DOHH2 (cell line): ENCODE measurements at regions not wholly inside any gene's neighbourhood (a gene's known extent, or its start where the extent isn't known, plus 50 kb on each side); places are given as distances from the start of the nearest gene placed in this dataset.
"Not testable (repeated sequence)": the region's sequence is repeated elsewhere in the genome, so short reads cannot be mapped to it uniquely, and the experiment has no call there.

Source experiments
- H3F3A ChIP-seq: fragments of 200-600 bp; sonication (generic), shearing (Covaris generic); 2 replicates; pipeline ENCODE4 v1.6.0; 2016; ENCODE audit warnings: antibody characterized with exemption, mild to moderate bottlenecking; ENCODE audit not compliant: control insufficient read depth, insufficient read depth
- H3K27ac ChIP-seq: fragments of 200-600 bp; sonication (generic); 2 replicates; pipeline ENCODE4 v1.5.1; 2014; ENCODE audit warnings: low read depth, mild to moderate bottlenecking, low read length, moderate library complexity
- H3K27me3 ChIP-seq: fragments of 200-600 bp; sonication (generic); 2 replicates; pipeline ENCODE4 v1.6.1; 2014; ENCODE audit warnings: mild to moderate bottlenecking, low read length, mixed read lengths; ENCODE audit not compliant: control insufficient read depth
- H3K36me3 ChIP-seq: fragments of 200-600 bp; sonication (generic); 2 replicates; pipeline ENCODE4 v1.6.1; 2014; ENCODE audit warnings: mild to moderate bottlenecking, low read length, moderate library complexity, mixed read lengths; ENCODE audit not compliant: control insufficient read depth
- H3K4me1 ChIP-seq: fragments of 200-600 bp; sonication (generic); 2 replicates; pipeline ENCODE4 v1.6.1; 2014; ENCODE audit warnings: mild to moderate bottlenecking, low read length, mixed read lengths; ENCODE audit not compliant: control insufficient read depth
- H3K4me2 ChIP-seq: fragments of 200-600 bp; sonication (generic); 2 replicates; pipeline ENCODE4 v1.6.0; 2014; ENCODE audit warnings: mild to moderate bottlenecking, low read length, moderate library complexity
- H3K4me3 ChIP-seq: fragments of 200-600 bp; sonication (generic); 2 replicates; pipeline ENCODE4 v1.5.1; 2014; ENCODE audit warnings: mild to moderate bottlenecking, low read length, mixed read lengths
- H3K79me2 ChIP-seq: fragments of 200-600 bp; sonication (generic); 2 replicates; pipeline ENCODE4 v1.6.1; 2014; ENCODE audit warnings: mild to moderate bottlenecking, low read length, mixed read lengths; ENCODE audit not compliant: control insufficient read depth
- H3K9me2 ChIP-seq: fragments of 200-600 bp; sonication (generic); replicated peaks from 2 replicates; pipeline ENCODE4 v1.6.1; 2014; ENCODE audit warnings: mild to moderate bottlenecking, low read length, mixed read lengths; ENCODE audit not compliant: control insufficient read depth
- H3K9me3 ChIP-seq: fragments of 200-600 bp; sonication (generic); 2 replicates; pipeline ENCODE4 v1.6.1; 2014; ENCODE audit warnings: antibody characterized with exemption, low read length, mixed read lengths; ENCODE audit not compliant: control insufficient read depth, insufficient read depth
- H4K20me1 ChIP-seq: fragments of 200-600 bp; sonication (generic); 2 replicates; pipeline ENCODE4 v1.6.0; 2014; ENCODE audit warnings: low read depth, mild to moderate bottlenecking, antibody characterized with exemption, low read length, moderate library complexity; ENCODE audit not compliant: control insufficient read depth, insufficient read depth
- CTCF ChIP-seq: fragments of 200-600 bp; sonication (generic); IDR thresholded peaks from one replicate; pipeline ENCODE4 v1.5.1; 2014; ENCODE audit warnings: antibody characterized with exemption, mild to moderate bottlenecking, low read depth, low read length; ENCODE audit not compliant: poor library complexity, severe bottlenecking
- EZH2phosphoT487 ChIP-seq: fragments of 200-600 bp; sonication (generic); IDR thresholded peaks from 2 replicates; pipeline ENCODE4 v1.6.1; 2017; ENCODE audit warnings: borderline replicate concordance, mild to moderate bottlenecking, antibody characterized with exemption, low read length, moderate library complexity, mixed read lengths

GRCh38 chr9:88835038-88835466 lies 156.2 kb upstream of the S1PR3 start:
- Histone ChIP-seq H3F3A (no peaks in the 10 kb centered on the region; the same call in 1 of the 2 replicates), H3K27me3 (peaks cover 23% of the 10 kb centered on the region), H3K9me2 (no peaks in the 10 kb centered on the region), H3K79me2 (no peaks in the 10 kb centered on the region), H3K4me1 (peaks cover 11% of the 10 kb centered on the region), H3K4me3 (no peak overlapping the region), H3K27ac (no peak overlapping the region), H3K9me3 (no peaks in the 10 kb centered on the region), H4K20me1 (no peaks in the 10 kb centered on the region), H3K4me2 (no peak overlapping the region), H3K36me3 (no peaks in the 10 kb centered on the region)
- no peak for TF ChIP-seq CTCF
- no peak for TF ChIP-seq EZH2phosphoT487

GRCh38 chr9:88835772-88836171 lies 155.5 kb upstream of the S1PR3 start:
- Histone ChIP-seq H3K9me3 (no peaks in the 10 kb centered on the region), H3K4me1 (peaks cover 11% of the 10 kb centered on the region), H3K27ac (no peak overlapping the region), H3K4me3 (no peak overlapping the region), H3K4me2 (no peak overlapping the region), H3F3A (no peaks in the 10 kb centered on the region; the same call in 1 of the 2 replicates), H3K9me2 (no peaks in the 10 kb centered on the region), H3K79me2 (no peaks in the 10 kb centered on the region), H3K36me3 (no peaks in the 10 kb centered on the region), H3K27me3 (peaks cover 23% of the 10 kb centered on the region), H4K20me1 (no peaks in the 10 kb centered on the region)
- TF ChIP-seq CTCF: no peak

GRCh38 chr9:88837731-88838130 lies 153.5 kb upstream of the S1PR3 start:
- Histone ChIP-seq H3K4me1 (peaks cover 8% of the 10 kb centered on the region), H3K9me3 (no peaks in the 10 kb centered on the region), H3K4me2 (no peak overlapping the region), H3K27me3 (peaks cover 20% of the 10 kb centered on the region), H3F3A (no peaks in the 10 kb centered on the region; the same call in 1 of the 2 replicates), H3K4me3 (no peak overlapping the region), H4K20me1 (no peaks in the 10 kb centered on the region), H3K9me2 (no peaks in the 10 kb centered on the region), H3K79me2 (no peaks in the 10 kb centered on the region), H3K27ac (no peak overlapping the region), H3K36me3 (no peaks in the 10 kb centered on the region)
- TF ChIP-seq EZH2phosphoT487: no peak
- TF ChIP-seq CTCF: no peak

- H3K27me3 ChIP-seq, H3K9me2 ChIP-seq, H3F3A ChIP-seq, H3K9me3 ChIP-seq, H3K4me3 ChIP-seq, H3K4me1 ChIP-seq, H4K20me1 ChIP-seq, H3K36me3 ChIP-seq, H3K79me2 ChIP-seq, H3K4me2 ChIP-seq, H3K27ac ChIP-seq: not testable (repeated sequence)
These were observed 141.4 kb upstream of the S1PR3 start for GRCh38 chr9:88849878-88850277.
